CD4-positive, alpha-beta T cell (primary cell): ENCODE measurements at regions not wholly inside any gene's neighbourhood (a gene's known extent, or its start where the extent isn't known, plus 50 kb on each side); places are given as distances from the start of the nearest gene placed in this dataset.

ENCODE experiments used
- ATAC-seq: fragments of 200-7000 bp; cut with Tn5 transposase; one replicate; pipeline ENCODE4 v1.10.0; 2022; ENCODE audit warnings: mild to moderate bottlenecking; ENCODE audit not compliant: poor library complexity
- CTCF ChIA-PET: fragments of 350-600 bp; sonication (Branson Sonifier 250); formaldehyde crosslinking; loops from one replicate; lab custom pipeline; 2021; ENCODE audit warnings: antibody characterized with exemption, inconsistent platforms; lab: Charles Lee
- POLR2A ChIA-PET: fragments of 350-600 bp; sonication (Branson Sonifier 250); formaldehyde crosslinking; loops from one replicate; lab custom pipeline; 2021; ENCODE audit warnings: antibody characterized with exemption, inconsistent platforms; lab: Charles Lee
- DNase-seq, 14 experiments: peaks; one replicate each; pipeline ENCODE4 v3.0.0-alpha.2; 2013 to 2020; ENCODE audit warnings: mixed read lengths in 2 of 14
- H3K27ac ChIP-seq, 2 donors: one replicate each; pipeline versions ENCODE4 v1.5.1 to v1.7.0; 2013; ENCODE audit warnings: low read length in 2 of 2, low read depth in 1 of 2, mild to moderate bottlenecking in 1 of 2
- H3K27me3 ChIP-seq, 2 experiments: 1 replicate in 1 of 2; 2 replicates in 1 of 2; pipeline versions ENCODE4 v1.6.1 to v1.7.0; 2013; ENCODE audit warnings: low read length in 2 of 2, control low read depth in 1 of 2, mild to moderate bottlenecking in 1 of 2, moderate library complexity in 1 of 2; ENCODE audit not compliant: insufficient read depth in 2 of 2, control insufficient read depth in 1 of 2
- H3K36me3 ChIP-seq: one replicate; pipeline ENCODE4 v1.6.1; 2013; ENCODE audit warnings: low read length, control low read depth; ENCODE audit not compliant: insufficient read depth
- H3K4me1 ChIP-seq: one replicate; pipeline ENCODE4 v1.6.1; 2013; ENCODE audit warnings: low read length, control low read depth; ENCODE audit not compliant: insufficient read depth
- H3K4me3 ChIP-seq: one replicate; pipeline ENCODE4 v1.5.1; 2013; ENCODE audit warnings: mild to moderate bottlenecking, low read length, moderate library complexity
- H3K9me3 ChIP-seq, 2 experiments: 1 replicate in 1 of 2; 2 replicates in 1 of 2; pipeline versions ENCODE4 v1.6.1 to v1.7.0; 2013; ENCODE audit warnings: low read length in 2 of 2, mild to moderate bottlenecking in 2 of 2, control low read depth in 1 of 2, moderate library complexity in 1 of 2; ENCODE audit not compliant: control insufficient read depth in 1 of 2, insufficient read depth in 1 of 2
- H3K27ac Mint-ChIP-seq: one replicate; pipeline ENCODE4 v1.8.0; 2020; ENCODE audit warnings: mixed read lengths
- H3K27me3 Mint-ChIP-seq: one replicate; pipeline ENCODE4 v1.8.0; 2021; ENCODE audit warnings: mixed read lengths
- H3K36me3 Mint-ChIP-seq: one replicate; pipeline ENCODE4 v1.8.0; 2021; ENCODE audit warnings: low read depth, mixed read lengths
- H3K4me1 Mint-ChIP-seq: one replicate; pipeline ENCODE4 v1.8.0; 2021; ENCODE audit warnings: low read depth, mixed read lengths
- H3K4me3 Mint-ChIP-seq: one replicate; pipeline ENCODE4 v1.8.0; 2020; ENCODE audit warnings: mild to moderate bottlenecking, mixed read lengths
- H3K9me3 Mint-ChIP-seq: one replicate; pipeline ENCODE4 v1.8.0; 2020; ENCODE audit warnings: mixed read lengths
- CTCF ChIP-seq: fragments of 200-600 bp; IDR thresholded peaks from one replicate; pipeline ENCODE4 v1.8.0; 2022; ENCODE audit warnings: antibody characterized with exemption, mild to moderate bottlenecking
- intact Hi-C, 2 experiments: fragments of 100-400 bp; cut with DNase I in 1 of 2; cut with micrococcal nuclease in 1 of 2; formaldehyde crosslinking; loops; one replicate each; pipeline versions ENCODE4 v1.15.1 to v1.9.0; 2023 to 2025; cut with DNase I, micrococcal nuclease

DNA sequence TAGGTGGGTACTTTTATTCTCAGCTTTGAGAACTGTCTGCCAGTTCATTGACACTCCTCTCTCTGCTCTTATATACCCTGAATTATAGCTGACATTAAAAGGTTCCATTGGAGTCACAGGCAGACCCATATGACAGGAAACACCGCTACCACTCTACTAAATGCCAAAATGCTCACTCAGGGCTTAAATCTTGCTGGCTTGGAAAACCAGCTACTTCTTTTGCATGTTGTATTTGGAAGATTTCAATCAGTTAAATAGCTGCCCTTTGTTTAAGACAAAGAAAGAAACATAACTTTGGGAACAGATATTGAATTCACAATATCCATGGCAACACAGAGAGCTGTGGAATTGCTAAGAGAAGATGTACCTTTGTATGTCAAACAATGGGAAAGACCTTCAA lies 876.5 kb downstream of the USP25 start:
- no peak overlapping the region for H3K4me3 Mint-ChIP-seq
- no peaks in the 10 kb centered on the region for H3K9me3 Mint-ChIP-seq
- H3K9me3 ChIP-seq, result no peaks in the 10 kb centered on the region
- no peak for TF ChIP-seq CTCF
- no peaks in the 10 kb centered on the region for H3K27me3 Mint-ChIP-seq
- no peaks in the 10 kb centered on the region for H3K36me3 ChIP-seq
- no peak for DNase-seq
- no peaks in the 10 kb centered on the region for H3K4me1 ChIP-seq
- no peak overlapping the region for H3K4me3 ChIP-seq
- H3K36me3 Mint-ChIP-seq, result no peaks in the 10 kb centered on the region
- ATAC-seq, result no peak
- H3K27ac Mint-ChIP-seq, result no peak overlapping the region
- intact Hi-C loops, result no loop called here
- ChIA-PET POLR2A (no interaction called here), CTCF (no interaction called here)
- no peaks in the 10 kb centered on the region for H3K27me3 ChIP-seq
- no peaks in the 10 kb centered on the region for H3K4me1 Mint-ChIP-seq
- H3K27ac ChIP-seq, result no peak overlapping the region

GRCh38 chr21:16608209-16608830 lies 878.5 kb downstream of the USP25 start:
- ATAC-seq, result no peak
- no peaks in the 10 kb centered on the region for H3K27me3 Mint-ChIP-seq
- H3K4me3 ChIP-seq, result no peak overlapping the region
- H3K27ac Mint-ChIP-seq, result no peak overlapping the region
- ChIA-PET CTCF (no interaction called here), POLR2A (no interaction called here)
- H3K27me3 ChIP-seq, result no peaks in the 10 kb centered on the region
- no peaks in the 10 kb centered on the region for H3K36me3 ChIP-seq
- H3K4me3 Mint-ChIP-seq, result no peak overlapping the region
- peaks cover 0 to 1% of the 10 kb centered on the region in 2 experiments for H3K9me3 ChIP-seq
- intact Hi-C loops, result no loop called here
- no peak for TF ChIP-seq CTCF
- no peaks in the 10 kb centered on the region for H3K9me3 Mint-ChIP-seq
- H3K36me3 Mint-ChIP-seq, result no peaks in the 10 kb centered on the region
- H3K27ac ChIP-seq, result no peak overlapping the region
- H3K4me1 Mint-ChIP-seq, result no peaks in the 10 kb centered on the region
- DNase-seq, result no peak
- no peaks in the 10 kb centered on the region for H3K4me1 ChIP-seq

DNA sequence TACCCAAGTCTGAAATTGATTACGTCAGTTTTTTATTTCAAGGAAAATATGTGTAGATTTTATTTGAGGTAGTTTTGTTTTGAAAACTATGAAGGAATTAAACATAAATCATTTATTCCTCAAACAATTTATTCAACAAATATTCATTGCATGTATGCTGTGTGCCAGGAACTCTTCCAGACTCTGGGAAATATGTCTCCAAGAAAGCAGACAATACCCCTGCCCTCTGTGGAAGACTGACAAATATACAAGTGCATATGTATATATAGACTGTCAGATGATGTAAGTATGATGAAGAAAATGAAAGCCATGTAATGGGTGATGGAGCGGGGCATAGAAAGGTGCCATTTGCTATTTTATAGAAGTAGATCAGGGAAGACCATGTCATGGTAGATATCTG lies 889.5 kb downstream of the USP25 start:
- H3K4me1 ChIP-seq, result no peaks in the 10 kb centered on the region
- POLR2A ChIA-PET, result no interaction called here
- TF ChIP-seq CTCF, result no peak
- DNase-seq (no peak), ATAC-seq (no peak)
- peaks cover 0 to 12% of the 10 kb centered on the region in 2 experiments for H3K9me3 ChIP-seq
- H3K4me3 ChIP-seq, result no peak overlapping the region
- H3K27me3 ChIP-seq, result no peaks in the 10 kb centered on the region
- intact Hi-C loops, result no loop called here
- no peak overlapping the region for H3K27ac ChIP-seq
- Mint-ChIP-seq H3K9me3 (peaks cover 9% of the 10 kb centered on the region), H3K4me1 (no peaks in the 10 kb centered on the region), H3K36me3 (no peaks in the 10 kb centered on the region), H3K27me3 (no peaks in the 10 kb centered on the region), H3K4me3 (no peak overlapping the region), H3K27ac (no peak overlapping the region)
- no peaks in the 10 kb centered on the region for H3K36me3 ChIP-seq
- CTCF ChIA-PET, result no interaction called here
